T47D (cell line): ENCODE measurements at regions not wholly inside any gene's neighbourhood (a gene's known extent, or its start where the extent isn't known, plus 50 kb on each side); places are given as distances from the start of the nearest gene placed in this dataset.

Experiments
- DNase-seq, 2 experiments: peaks; one replicate each; pipeline versions ENCODE4 v3.0.0 to v3.0.0-alpha.2; 2011 to 2012; ENCODE audit warnings: low read depth in 1 of 2, low spot score in 1 of 2
- JUND ChIP-seq: IDR thresholded peaks from 2 replicates; pipeline ENCODE4 v1.6.1; 2012; ENCODE audit warnings: low read depth
- in situ Hi-C: cut with HindIII; loops from 2 replicates; pipeline ENCODE4 v1.10.0; 2016; ENCODE audit warnings: low sequenced_read_pairs, low pct_unique_long_range_greater_than_20kb

- peak in 1 of 2 experiments; percentile 53 for DNase-seq
- no peak for TF ChIP-seq JUND
- in situ Hi-C loops, result no loop called here
Observed at GRCh38 chr18:24930971-24931370, 421.0 kb downstream of the ZNF521 start.

GRCh38 chr18:24933345-24933744 is 418.6 kb downstream of the ZNF521 start:
- in situ Hi-C loops, result no loop called here
- no peak for TF ChIP-seq JUND
- DNase-seq, result no peak

GRCh38 chr18:24934258-24934932 is 417.6 kb downstream of the ZNF521 start:
- in situ Hi-C loops, result no loop called here

GRCh38 chr18:24935008-24935407 is 417.0 kb downstream of the ZNF521 start:
- in situ Hi-C loops, result no loop called here
- no peak for DNase-seq
- no peak for TF ChIP-seq JUND

More at GRCh38 chr18:24934258-24934932, 417.6 kb downstream of the ZNF521 start:
- no peak for DNase-seq
- TF ChIP-seq JUND, result no peak

GRCh38 chr18:24935896-24936295 is 416.1 kb downstream of the ZNF521 start:
- no peak for DNase-seq
- in situ Hi-C loops, result no loop called here
- TF ChIP-seq JUND, result no peak

GRCh38 chr18:24936691-24937090 is 415.3 kb downstream of the ZNF521 start:
- in situ Hi-C loops, result no loop called here
- no peak for TF ChIP-seq JUND
- DNase-seq, result no peak

- DNase-seq, result peak in 1 of 2 experiments; percentile 29
- in situ Hi-C loops, result no loop called here
- TF ChIP-seq JUND, result no peak
Observed at GRCh38 chr18:24937639-24938275, 414.2 kb downstream of the ZNF521 start.

- in situ Hi-C loops, result no loop called here
- TF ChIP-seq JUND, result no peak
Observed at GRCh38 chr18:24940416-24940815, 411.6 kb downstream of the ZNF521 start.

GRCh38 chr18:24941174-24941951 is 410.6 kb downstream of the ZNF521 start:
- DNase-seq, result no peak
- in situ Hi-C loops, result no loop called here
- no peak for TF ChIP-seq JUND

More at GRCh38 chr18:24940416-24940815, 411.6 kb downstream of the ZNF521 start:
- DNase-seq, result no peak

GRCh38 chr18:24942144-24942543 is 409.8 kb downstream of the ZNF521 start:
- in situ Hi-C loops, result no loop called here
- TF ChIP-seq JUND, result no peak
- DNase-seq, result no peak

GRCh38 chr18:24947521-24948305 is 404.3 kb downstream of the ZNF521 start:
- no peak for DNase-seq
- in situ Hi-C loops, result no loop called here
- no peak for TF ChIP-seq JUND

- no peak for TF ChIP-seq JUND
- no peak for DNase-seq
- in situ Hi-C loops, result no loop called here
Observed at GRCh38 chr18:24949908-24950307, 402.1 kb downstream of the ZNF521 start.
